H1 (cell line): ENCODE measurements at regions not wholly inside any gene's neighbourhood (a gene's known extent, or its start where the extent isn't known, plus 50 kb on each side); places are given as distances from the start of the nearest gene placed in this dataset.

Source experiments
- CTCF ChIA-PET: fragments of 300-600 bp; sonication (Branson Sonifier 250); formaldehyde crosslinking; loops from one replicate; lab custom pipeline; 2021; ENCODE audit not compliant: partially characterized antibody; lab: Charles Lee
- POLR2A ChIA-PET: fragments of 300-600 bp; sonication (Branson Sonifier 250); formaldehyde crosslinking; loops from one replicate; lab custom pipeline; 2021; ENCODE audit warnings: inconsistent platforms; ENCODE audit not compliant: partially characterized antibody; lab: Charles Lee
- DNase-seq, 2 experiments: peaks; one replicate each; pipeline versions ENCODE4 v3.0.0 to v3.0.0-alpha.2; 2010 to 2022; ENCODE audit warnings: low spot score in 2 of 2, low read depth in 1 of 2, mixed read lengths in 1 of 2
- FAIRE-seq: peaks from 2 replicates; lab custom pipeline; 2011; peaks lifted over from hg19 to GRCh38; lab: Jason Lieb, UNC
- H2AFZ ChIP-seq: 2 replicates; pipeline ENCODE4 v1.8.1; 2012; ENCODE audit warnings: low read length, inconsistent platforms
- H2AK5ac ChIP-seq: 2 replicates; pipeline ENCODE4 v1.6.1; 2013; ENCODE audit warnings: low read depth, low read length
- H2BK120ac ChIP-seq: replicated peaks from 2 replicates; pipeline ENCODE3; 2013; ENCODE audit warnings: low read depth, low read length, inconsistent platforms
- H2BK12ac ChIP-seq: 2 replicates; pipeline ENCODE4 v1.6.1; 2013; ENCODE audit warnings: low read depth, low read length
- H2BK15ac ChIP-seq: 2 replicates; pipeline ENCODE4 v1.6.1; 2013; ENCODE audit warnings: low read length
- H2BK20ac ChIP-seq: 2 replicates; pipeline ENCODE4 v1.6.1; 2013; ENCODE audit warnings: low read length
- H2BK5ac ChIP-seq: 2 replicates; pipeline ENCODE4 v1.6.1; 2013; ENCODE audit warnings: low read depth, low read length
- H3K14ac ChIP-seq: 2 replicates; pipeline ENCODE4 v1.6.1; 2013; ENCODE audit warnings: inconsistent platforms; ENCODE audit not compliant: insufficient read length
- H3K18ac ChIP-seq: 2 replicates; pipeline ENCODE4 v1.6.1; 2013; ENCODE audit warnings: low read length; ENCODE audit errors: extremely low read depth
- H3K23ac ChIP-seq: 2 replicates; pipeline ENCODE4 v1.6.1; 2013; ENCODE audit warnings: inconsistent platforms; ENCODE audit not compliant: insufficient read length
- H3K23me2 ChIP-seq: 2 replicates; pipeline ENCODE4 v1.6.1; 2013; ENCODE audit warnings: low read depth, low read length
- H3K27ac ChIP-seq: 2 replicates; pipeline ENCODE4 v1.6.1; 2011; ENCODE audit warnings: low read depth, low read length, inconsistent platforms
- H3K27me3 ChIP-seq, 4 experiments: replicated peaks in 1 of 4; 1 replicate in 1 of 4; 2 replicates in 3 of 4; pipeline versions ENCODE4 v1.6.1 to v1.8.1; 2011 to 2013; ENCODE audit warnings: low read length in 3 of 4, mild to moderate bottlenecking in 3 of 4, inconsistent platforms in 2 of 4, mixed read lengths in 2 of 4, moderate library complexity in 1 of 4; ENCODE audit not compliant: control insufficient read depth in 3 of 4, insufficient read depth in 3 of 4; ENCODE audit errors: extremely low read depth in 1 of 4
- H3K36me3 ChIP-seq, 4 experiments: 2 replicates each; pipeline versions ENCODE4 v1.6.1 to v1.8.1; 2011 to 2013; ENCODE audit warnings: mild to moderate bottlenecking in 4 of 4, low read length in 3 of 4, moderate library complexity in 2 of 4, control low read depth in 1 of 4, inconsistent platforms in 1 of 4; ENCODE audit not compliant: insufficient read depth in 4 of 4, control insufficient read depth in 2 of 4
- H3K4ac ChIP-seq: replicated peaks from 2 replicates; pipeline ENCODE3; 2013; ENCODE audit warnings: low read length, low read depth, mixed read lengths, inconsistent platforms; ENCODE audit not compliant: insufficient read length
- H3K4me1 ChIP-seq, 4 experiments: replicated peaks in 1 of 4; 1 replicate in 1 of 4; 2 replicates in 3 of 4; pipeline versions ENCODE4 v1.6.1 to v1.8.1; 2011 to 2013; ENCODE audit warnings: low read length in 3 of 4, inconsistent platforms in 2 of 4, mixed read lengths in 1 of 4; ENCODE audit not compliant: insufficient read depth in 4 of 4, control insufficient read depth in 3 of 4
- H3K4me2 ChIP-seq, 2 experiments: 2 replicates each; pipeline versions ENCODE4 v1.6.1 to v1.8.1; 2011 to 2013; ENCODE audit warnings: low read depth in 2 of 2, low read length in 2 of 2, control low read depth in 1 of 2, inconsistent platforms in 1 of 2, mild to moderate bottlenecking in 1 of 2; ENCODE audit not compliant: insufficient read depth in 1 of 2
- H3K4me3 ChIP-seq, 4 experiments: fragments of 200-600, 300-600 bp in 1 of 4; sonication (generic), shearing (Covaris generic), sonication (Bioruptor Twin) in 1 of 4; 2 replicates each; pipeline versions ENCODE4 v1.5.1 to v1.8.1; 2011 to 2016; ENCODE audit warnings: low read length in 4 of 4, low read depth in 3 of 4, control low read depth in 2 of 4, inconsistent platforms in 2 of 4, mild to moderate bottlenecking in 2 of 4, mixed read lengths in 1 of 4, moderate library complexity in 1 of 4; ENCODE audit not compliant: insufficient read depth in 2 of 4; ENCODE audit errors: extremely low read depth in 1 of 4
- H3K56ac ChIP-seq: replicated peaks from 2 replicates; pipeline ENCODE3; 2013; ENCODE audit warnings: low read depth, mild to moderate bottlenecking, mixed read lengths, low read length, inconsistent platforms; ENCODE audit not compliant: insufficient read length
- H3K79me1 ChIP-seq: 2 replicates; pipeline ENCODE4 v1.6.1; 2013; ENCODE audit warnings: low read depth, low read length, control low read depth
- H3K79me2 ChIP-seq, 2 experiments: 2 replicates each; pipeline versions ENCODE4 v1.6.1 to v1.8.1; 2012 to 2013; ENCODE audit warnings: low read length in 2 of 2, mild to moderate bottlenecking in 2 of 2, inconsistent platforms in 1 of 2; ENCODE audit not compliant: insufficient read depth in 2 of 2, control insufficient read depth in 1 of 2
- H3K9ac ChIP-seq, 4 experiments: replicated peaks in 1 of 4; 1 replicate in 1 of 4; 2 replicates in 3 of 4; pipeline versions ENCODE4 v1.6.1 to v1.8.1; 2011 to 2013; ENCODE audit warnings: low read depth in 3 of 4, low read length in 3 of 4, control low read depth in 2 of 4, mild to moderate bottlenecking in 2 of 4, moderate library complexity in 2 of 4, inconsistent platforms in 1 of 4; ENCODE audit errors: extremely low read depth in 1 of 4
- H3K9me3 ChIP-seq, 2 experiments: 2 replicates each; pipeline versions ENCODE4 v1.6.1 to v1.8.1; 2012 to 2013; ENCODE audit warnings: mild to moderate bottlenecking in 2 of 2, moderate library complexity in 2 of 2, control low read depth in 1 of 2, inconsistent platforms in 1 of 2, low read depth in 1 of 2, low read length in 1 of 2, mixed read lengths in 1 of 2; ENCODE audit not compliant: insufficient read depth in 2 of 2
- H4K20me1 ChIP-seq, 2 experiments: replicated peaks in 1 of 2; 2 replicates each; pipeline versions ENCODE3 to v1.8.1; 2011 to 2013; ENCODE audit warnings: inconsistent platforms in 2 of 2, low read length in 2 of 2, mild to moderate bottlenecking in 1 of 2; ENCODE audit not compliant: insufficient read depth in 2 of 2, control insufficient read depth in 1 of 2
- H4K5ac ChIP-seq: 2 replicates; pipeline ENCODE4 v1.6.1; 2013; ENCODE audit warnings: low read length, low read depth, mixed read lengths, inconsistent platforms; ENCODE audit not compliant: insufficient read length
- H4K8ac ChIP-seq: 2 replicates; pipeline ENCODE4 v1.8.0; 2013; ENCODE audit warnings: mild to moderate bottlenecking, moderate library complexity, low read length, inconsistent platforms; ENCODE audit not compliant: insufficient read depth; ENCODE audit errors: extremely low read depth
- H4K91ac ChIP-seq: replicated peaks from 2 replicates; pipeline ENCODE3; 2013; ENCODE audit warnings: low read length, mixed read lengths, inconsistent platforms; ENCODE audit not compliant: insufficient read length
- KDM5A ChIP-seq: fragments of 200-600 bp; IDR thresholded peaks from 2 replicates; pipeline ENCODE4 v1.7.1; 2012; ENCODE audit warnings: mild to moderate bottlenecking, low read length, inconsistent platforms, mixed read lengths
- RFX5 ChIP-seq: IDR thresholded peaks from 2 replicates; pipeline ENCODE4 v1.6.1; 2011; ENCODE audit warnings: low read depth, low read length, improper control_type of control experiment, borderline replicate concordance
- WGBS, 2 experiments: shearing (Covaris generic) in 1 of 2; methylation state at CpG; one replicate each; pipeline versions ENCODE4 v1.1.6 to v1.1.7; 2013 to 2015; ENCODE audit warnings: low lambda C conversion rate in 2 of 2, mixed read lengths in 2 of 2, inconsistent platforms in 1 of 2, low coverage in 1 of 2, missing lambda C conversion rate in 1 of 2; ENCODE audit not compliant: insufficient replicate concordance in 2 of 2, insufficient coverage in 1 of 2, insufficient read length in 1 of 2; ENCODE audit errors: extremely low coverage in 1 of 2, missing lambda C conversion rate in 1 of 2; 5-methylcytosine and 5-hydroxymethylcytosine counted together

DNA sequence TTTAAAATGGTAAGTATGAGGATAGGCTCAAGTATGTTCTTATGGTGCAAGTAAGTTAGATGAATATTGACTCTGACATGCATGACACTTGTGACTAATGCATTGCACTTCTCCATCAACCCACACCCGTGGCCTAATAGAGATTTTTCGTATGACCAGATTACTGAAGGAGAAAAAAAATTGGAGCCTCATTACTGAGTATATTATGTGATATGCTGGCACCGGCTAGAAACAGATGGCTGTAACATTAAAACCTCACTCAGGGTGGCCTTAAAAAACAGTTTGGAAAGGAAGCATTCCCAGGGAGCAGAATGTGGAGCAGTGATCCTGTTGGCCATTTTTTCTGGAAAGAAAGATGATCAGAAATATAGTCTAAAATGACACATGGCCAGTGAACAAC lies 766.4 kb downstream of the PRELID2 start:
- Histone ChIP-seq H3K9me3 (no peaks in the 10 kb centered on the region), H4K5ac (no peak overlapping the region), H2AFZ (no peak overlapping the region), H3K27me3 (no peaks in the 10 kb centered on the region), H3K79me2 (no peaks in the 10 kb centered on the region), H3K36me3 (no peaks in the 10 kb centered on the region), H3K79me1 (no peaks in the 10 kb centered on the region), H3K27ac (no peak overlapping the region), H2BK15ac (no peak overlapping the region), H3K23ac (no peak overlapping the region), H3K18ac (no peak overlapping the region), H4K8ac (no peak overlapping the region), H2BK120ac (no peak overlapping the region), H2AK5ac (no peak overlapping the region), H3K4me2 (no peak overlapping the region), H2BK20ac (no peak overlapping the region), H3K4me3 (no peak overlapping the region), H3K4me1 (no peaks in the 10 kb centered on the region), H2BK5ac (no peak overlapping the region), H3K9ac (no peak overlapping the region), H4K20me1 (no peaks in the 10 kb centered on the region), H3K23me2 (no peaks in the 10 kb centered on the region; the same call in 1 of the 2 replicates), H4K91ac (no peak overlapping the region), H3K56ac (no peak overlapping the region), H3K14ac (no peak overlapping the region), H3K4ac (no peak overlapping the region), H2BK12ac (no peak overlapping the region)
- FAIRE-seq = no peak
- CTCF ChIA-PET = no interaction called here
- POLR2A ChIA-PET = no interaction called here
- TF ChIP-seq RFX5 (no peak), KDM5A (no peak)
- WGBS, 2 experiments = 97% methylated on average over 3 of the region's 3 CpGs; no CpG with 5 or more reads in 1 of the 2 experiments
- no peak for DNase-seq
